Neural progenitor cell (in vitro differentiated cells): ENCODE measurements at regions not wholly inside any gene's neighbourhood (a gene's known extent, or its start where the extent isn't known, plus 50 kb on each side); places are given as distances from the start of the nearest gene placed in this dataset.

Experiments
- CTCF ChIP-seq: fragments of 200-600 bp; sonication (generic); IDR thresholded peaks from 2 replicates; pipeline ENCODE4 v1.5.1; 2017; ENCODE audit warnings: antibody characterized with exemption, mild to moderate bottlenecking
- EZH2 ChIP-seq: fragments of 200-600 bp; sonication (generic); IDR thresholded peaks from 2 replicates; pipeline ENCODE4 v1.6.1; 2017; ENCODE audit warnings: antibody characterized with exemption, mild to moderate bottlenecking, moderate library complexity

- TF ChIP-seq CTCF = no peak
- TF ChIP-seq EZH2 = no peak
These were observed 212.9 kb upstream of the TBX18 start for GRCh38 chr6:84977363-84977705.
